GM12891 (cell line): ENCODE measurements at regions not wholly inside any gene's neighbourhood (a gene's known extent, or its start where the extent isn't known, plus 50 kb on each side); places are given as distances from the start of the nearest gene placed in this dataset.

ENCODE experiments used
- PAX5 ChIP-seq: IDR thresholded peaks from 2 replicates; pipeline ENCODE4 v1.6.1; 2011; ENCODE audit warnings: low read length, moderate library complexity, mild to moderate bottlenecking; ENCODE audit not compliant: insufficient read depth, severe bottlenecking
- POLR2A ChIP-seq: IDR thresholded peaks from 2 replicates; pipeline ENCODE4 v1.6.1; 2011; ENCODE audit warnings: low read depth, low read length, control low read depth
- POLR2AphosphoS5 ChIP-seq: IDR thresholded peaks from 2 replicates; pipeline ENCODE4 v1.6.1; 2011; ENCODE audit warnings: low read depth, low read length, control low read depth
- POU2F2 ChIP-seq: IDR thresholded peaks from 2 replicates; pipeline ENCODE4 v1.6.1; 2011; ENCODE audit warnings: low read depth, mild to moderate bottlenecking, control low read depth, low read length, moderate library complexity
- TAF1 ChIP-seq: IDR thresholded peaks from 2 replicates; pipeline ENCODE4 v1.6.1; 2011; ENCODE audit warnings: low read depth, low read length, control low read depth

DNA sequence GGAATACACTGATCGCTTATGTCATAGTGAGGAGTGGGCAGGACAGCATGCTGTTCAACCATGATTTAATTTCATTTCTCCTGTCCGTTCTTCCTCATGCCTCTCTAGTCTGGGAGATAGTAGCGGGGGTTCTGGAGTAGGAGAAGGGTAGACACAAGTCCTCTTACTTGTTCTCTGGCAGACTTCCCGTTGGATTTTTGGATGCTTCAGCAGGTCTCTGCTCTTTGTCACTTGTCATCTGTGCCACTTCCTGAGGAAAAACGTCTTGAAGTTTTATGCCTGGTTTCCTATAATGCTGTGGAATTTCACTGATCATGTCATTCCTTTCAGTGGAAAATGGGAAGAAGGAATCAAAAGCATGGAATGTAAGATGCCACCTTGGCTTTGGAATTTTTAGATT is 154.7 kb downstream of the GATB start:
- no peak for TF ChIP-seq POLR2AphosphoS5
- TF ChIP-seq POLR2A, result no peak
- TF ChIP-seq TAF1, result no peak
- no peak for TF ChIP-seq POU2F2
- TF ChIP-seq PAX5, result no peak
